Activated B cell treated with CpG ODN at 0.5 μM for 24 hours (primary cell): ENCODE measurements at regions not wholly inside any gene's neighbourhood (a gene's known extent, or its start where the extent isn't known, plus 50 kb on each side); places are given as distances from the start of the nearest gene placed in this dataset.

Experiments used
- ATAC-seq: fragments of 200-7000 bp; cut with Tn5 transposase; one replicate; pipeline ENCODE4 v1.10.0; 2021; ENCODE audit warnings: low read depth, mild to moderate bottlenecking, moderate library complexity
- CTCF ChIA-PET: fragments of 350-600 bp; sonication (Branson Sonifier 250); formaldehyde crosslinking; loops from one replicate; lab custom pipeline; 2021; ENCODE audit warnings: antibody characterized with exemption; lab: Charles Lee
- POLR2A ChIA-PET: fragments of 350-600 bp; sonication (Branson Sonifier 250); formaldehyde crosslinking; loops from one replicate; lab custom pipeline; 2021; ENCODE audit warnings: antibody characterized with exemption; lab: Charles Lee
- DNase-seq: peaks from one replicate; pipeline ENCODE4 v3.0.0; 2022
- H3K27ac Mint-ChIP-seq: one replicate; pipeline ENCODE4 v1.8.0; 2020; ENCODE audit warnings: mixed read lengths
- H3K27me3 Mint-ChIP-seq: one replicate; pipeline ENCODE4 v1.8.0; 2021; ENCODE audit warnings: mixed read lengths
- H3K36me3 Mint-ChIP-seq: one replicate; pipeline ENCODE4 v1.8.0; 2021; ENCODE audit warnings: low read depth, mixed read lengths
- H3K4me1 Mint-ChIP-seq: one replicate; pipeline ENCODE4 v1.8.0; 2021; ENCODE audit warnings: mixed read lengths
- H3K4me3 Mint-ChIP-seq: one replicate; pipeline ENCODE4 v1.8.0; 2020; ENCODE audit warnings: mild to moderate bottlenecking, mixed read lengths
- H3K9me3 Mint-ChIP-seq: one replicate; pipeline ENCODE4 v1.8.0; 2020; ENCODE audit warnings: mixed read lengths
- CTCF ChIP-seq: fragments of 200-600 bp; IDR thresholded peaks from one replicate; pipeline ENCODE4 v1.8.0; 2022; ENCODE audit warnings: antibody characterized with exemption, mild to moderate bottlenecking
- intact Hi-C: fragments of 100-400 bp; cut with micrococcal nuclease; formaldehyde crosslinking; loops from one replicate; pipeline ENCODE4 v1.15.1; 2024

- Mint-ChIP-seq H3K36me3 (no peaks in the 10 kb centered on the region), H3K27me3 (no peaks in the 10 kb centered on the region), H3K27ac (no peak overlapping the region), H3K4me3 (no peak overlapping the region), H3K4me1 (no peaks in the 10 kb centered on the region), H3K9me3 (peaks cover 11% of the 10 kb centered on the region)
- ChIA-PET CTCF (no interaction called here), POLR2A (no interaction called here)
- no peak for ATAC-seq
- no peak for TF ChIP-seq CTCF
- intact Hi-C loops = no loop called here
- DNase-seq = no peak
Measured at GRCh38 chr13:104106705-104107393, 1040.6 kb upstream of the SLC10A2 start.

DNA sequence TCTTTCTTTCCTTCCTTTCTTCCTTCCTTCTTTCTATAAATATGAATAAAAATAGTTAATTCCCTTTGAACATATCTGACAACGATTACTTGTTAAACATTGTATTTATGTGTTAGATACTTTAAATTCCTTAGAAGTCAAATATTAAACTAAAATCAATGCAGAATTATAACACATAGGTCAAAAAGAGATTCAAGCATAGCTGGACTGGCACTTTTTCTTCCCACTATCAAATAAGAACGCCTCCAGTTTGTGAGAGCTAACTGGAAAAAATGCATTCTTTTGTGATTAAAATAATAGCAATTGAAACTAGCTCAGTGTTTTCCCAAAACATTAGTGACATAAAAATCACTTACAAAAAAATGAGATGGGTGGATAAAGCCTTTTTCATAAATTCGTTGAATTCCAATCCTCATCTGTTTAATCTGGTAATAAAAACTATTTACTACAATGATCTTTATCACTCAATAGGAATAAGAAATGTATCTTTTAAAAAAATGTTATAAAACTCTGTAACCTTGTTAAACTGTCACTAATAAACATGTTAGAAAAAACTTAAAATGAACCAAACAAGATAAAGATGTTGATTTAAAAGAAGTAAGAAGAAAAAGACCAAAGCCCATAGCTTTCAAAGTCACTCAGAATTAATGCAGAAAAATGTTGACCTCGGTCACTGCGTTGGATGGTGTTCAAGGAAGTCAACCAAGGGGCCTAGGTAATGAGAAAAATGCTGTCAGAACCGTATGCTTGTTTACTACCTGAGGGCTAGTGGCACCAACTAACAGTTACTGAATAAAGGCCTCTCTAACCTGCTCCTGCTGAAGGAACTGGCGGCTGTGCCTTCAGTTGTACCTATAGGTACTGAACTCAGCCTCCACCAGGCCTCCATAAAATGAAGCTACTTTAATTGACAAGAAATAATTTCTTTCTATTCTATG lies 1039.5 kb upstream of the SLC10A2 start:
- intact Hi-C loops = no loop called here
- no peak for ATAC-seq
- ChIA-PET CTCF (no interaction called here), POLR2A (no interaction called here)
- no peaks in the 10 kb centered on the region for H3K4me1 Mint-ChIP-seq
- no peak overlapping the region for H3K27ac Mint-ChIP-seq
- H3K9me3 Mint-ChIP-seq = peaks cover 11% of the 10 kb centered on the region
- H3K27me3 Mint-ChIP-seq = no peaks in the 10 kb centered on the region
- H3K4me3 Mint-ChIP-seq = no peak overlapping the region
- DNase-seq = no peak
- TF ChIP-seq CTCF = no peak
- no peaks in the 10 kb centered on the region for H3K36me3 Mint-ChIP-seq

DNA sequence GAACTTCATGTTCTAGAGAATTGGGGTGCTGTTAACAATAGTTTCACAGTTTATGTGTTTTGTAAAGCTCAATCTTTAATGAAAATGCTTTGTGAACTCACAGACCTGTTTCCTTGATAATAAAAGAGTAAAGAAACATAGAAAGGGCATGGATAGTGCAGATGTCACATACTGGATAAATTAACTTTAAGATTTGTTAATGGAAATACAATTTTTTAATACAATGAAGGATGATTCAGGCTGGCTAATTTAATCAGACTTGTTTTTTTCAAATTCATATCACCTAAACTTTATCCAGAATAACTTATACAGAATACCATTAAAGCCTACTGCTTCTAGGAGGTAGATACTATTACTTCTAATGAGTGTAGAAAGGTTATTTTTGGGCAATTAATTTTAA lies 1033.5 kb upstream of the SLC10A2 start:
- ChIA-PET CTCF (no interaction called here), POLR2A (no interaction called here)
- Mint-ChIP-seq H3K4me3 (no peak overlapping the region), H3K27ac (no peak overlapping the region), H3K4me1 (no peaks in the 10 kb centered on the region), H3K36me3 (no peaks in the 10 kb centered on the region), H3K9me3 (peaks cover 8% of the 10 kb centered on the region), H3K27me3 (no peaks in the 10 kb centered on the region)
- intact Hi-C loops = no loop called here
- ATAC-seq (no peak), DNase-seq (no peak)
- no peak for TF ChIP-seq CTCF

DNA sequence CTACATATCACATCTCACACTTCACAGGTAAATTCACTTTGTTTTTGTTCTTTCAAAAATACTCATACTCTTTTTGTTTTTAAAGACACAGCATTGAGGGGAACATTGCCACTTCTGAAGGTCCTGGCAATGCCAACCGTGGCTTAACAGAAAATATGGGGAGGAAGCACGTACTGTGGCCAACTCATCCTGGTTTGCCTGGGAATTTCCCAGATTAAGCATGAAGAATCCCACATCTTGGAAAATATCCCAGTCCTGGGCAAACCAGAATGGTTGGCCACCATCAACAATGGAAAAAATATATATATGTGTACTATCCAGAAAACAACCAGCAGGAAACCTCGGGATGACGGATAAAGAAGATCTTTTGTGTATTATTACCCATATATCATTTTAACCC lies 1032.2 kb upstream of the SLC10A2 start:
- H3K9me3 Mint-ChIP-seq = peaks cover 7% of the 10 kb centered on the region
- H3K36me3 Mint-ChIP-seq = no peaks in the 10 kb centered on the region
- TF ChIP-seq CTCF = no peak
- intact Hi-C loops = no loop called here
- ChIA-PET CTCF (no interaction called here), POLR2A (no interaction called here)
- DNase-seq (no peak), ATAC-seq (no peak)
- no peaks in the 10 kb centered on the region for H3K27me3 Mint-ChIP-seq
- H3K4me3 Mint-ChIP-seq = no peak overlapping the region
- no peaks in the 10 kb centered on the region for H3K4me1 Mint-ChIP-seq
- H3K27ac Mint-ChIP-seq = no peak overlapping the region

- no peak for DNase-seq
- H3K9me3 Mint-ChIP-seq = peaks cover 7% of the 10 kb centered on the region
- CTCF ChIA-PET = no interaction called here
- H3K4me1 Mint-ChIP-seq = no peaks in the 10 kb centered on the region
- no peak for TF ChIP-seq CTCF
- no peak overlapping the region for H3K27ac Mint-ChIP-seq
- H3K36me3 Mint-ChIP-seq = no peaks in the 10 kb centered on the region
- H3K27me3 Mint-ChIP-seq = no peaks in the 10 kb centered on the region
- POLR2A ChIA-PET = no interaction called here
- no peak for ATAC-seq
- no peak overlapping the region for H3K4me3 Mint-ChIP-seq
- intact Hi-C loops = no loop called here
Measured at GRCh38 chr13:104086759-104087158, 1020.5 kb upstream of the SLC10A2 start.
